ENCODE measurements at regions not wholly inside any gene's neighbourhood (a gene's known extent, or its start where the extent isn't known, plus 50 kb on each side); places are given as distances from the start of the nearest gene placed in this dataset.

DNA sequence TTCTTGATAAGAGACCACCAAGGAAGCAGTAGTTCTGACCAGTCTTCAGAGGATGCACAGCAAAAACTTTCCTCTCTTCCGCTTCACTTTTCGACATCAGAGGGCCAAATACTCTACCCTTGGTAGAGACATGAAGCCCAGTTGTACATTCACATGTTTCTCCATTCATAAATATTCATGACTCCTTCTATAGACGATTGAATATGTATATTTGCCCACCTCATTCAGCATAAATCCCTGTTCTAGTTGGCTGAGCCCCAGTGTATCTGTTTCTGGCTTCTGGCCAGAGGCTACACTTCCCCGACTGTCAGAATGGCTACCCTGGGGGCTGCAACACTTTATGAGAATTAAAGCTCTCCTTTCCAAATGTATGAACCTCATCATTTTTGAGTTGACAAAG lies 258.5 kb downstream of the ASXL3 start:
- ChIA-PET CTCF (interaction anchor here (1.4 kb wide), 1 partner anchor 951 kb away, joined by 4 read pairs; no protein-coding TSS in a partner anchor), POLR2A (no interaction called here)
- TF ChIP-seq, protein P1, sequence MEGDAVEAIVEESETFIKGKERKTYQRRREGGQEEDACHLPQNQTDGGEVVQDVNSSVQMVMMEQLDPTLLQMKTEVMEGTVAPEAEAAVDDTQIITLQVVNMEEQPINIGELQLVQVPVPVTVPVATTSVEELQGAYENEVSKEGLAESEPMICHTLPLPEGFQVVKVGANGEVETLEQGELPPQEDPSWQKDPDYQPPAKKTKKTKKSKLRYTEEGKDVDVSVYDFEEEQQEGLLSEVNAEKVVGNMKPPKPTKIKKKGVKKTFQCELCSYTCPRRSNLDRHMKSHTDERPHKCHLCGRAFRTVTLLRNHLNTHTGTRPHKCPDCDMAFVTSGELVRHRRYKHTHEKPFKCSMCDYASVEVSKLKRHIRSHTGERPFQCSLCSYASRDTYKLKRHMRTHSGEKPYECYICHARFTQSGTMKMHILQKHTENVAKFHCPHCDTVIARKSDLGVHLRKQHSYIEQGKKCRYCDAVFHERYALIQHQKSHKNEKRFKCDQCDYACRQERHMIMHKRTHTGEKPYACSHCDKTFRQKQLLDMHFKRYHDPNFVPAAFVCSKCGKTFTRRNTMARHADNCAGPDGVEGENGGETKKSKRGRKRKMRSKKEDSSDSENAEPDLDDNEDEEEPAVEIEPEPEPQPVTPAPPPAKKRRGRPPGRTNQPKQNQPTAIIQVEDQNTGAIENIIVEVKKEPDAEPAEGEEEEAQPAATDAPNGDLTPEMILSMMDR (IDR thresholded peaks at IDR 0.05; ENCODE audit: control extremely low read depth, extremely low read depth, low read depth, missing control alignments): no peak
- no peak for DNase-seq (ENCODE audit: extremely low spot score)

DNA sequence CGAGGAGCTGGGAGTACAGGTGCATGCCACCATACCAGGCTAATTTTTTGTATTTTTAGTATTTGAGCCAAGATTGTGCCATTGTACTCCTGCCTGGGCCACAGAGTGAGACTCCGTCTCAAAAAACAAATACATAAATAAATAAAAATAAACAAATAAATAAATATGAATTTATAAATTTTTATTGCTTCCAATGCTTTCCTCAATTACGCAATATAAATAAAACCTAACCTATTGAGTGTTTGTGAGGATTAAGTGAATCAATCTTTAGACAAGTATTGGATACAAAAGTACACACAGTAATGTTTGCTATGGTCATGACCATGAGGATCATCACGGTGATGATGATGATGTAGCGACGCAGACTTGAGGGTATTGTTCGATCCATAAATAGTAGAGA lies 257.4 kb downstream of the ASXL3 start:
- DNase-seq (ENCODE audit: extremely low spot score): no peak
- CTCF ChIA-PET: no interaction called here
- TF ChIP-seq, protein P1 (IDR thresholded peaks at IDR 0.05; ENCODE audit: control extremely low read depth, extremely low read depth, low read depth, missing control alignments): no peak
- POLR2A ChIA-PET: no interaction called here

DNA sequence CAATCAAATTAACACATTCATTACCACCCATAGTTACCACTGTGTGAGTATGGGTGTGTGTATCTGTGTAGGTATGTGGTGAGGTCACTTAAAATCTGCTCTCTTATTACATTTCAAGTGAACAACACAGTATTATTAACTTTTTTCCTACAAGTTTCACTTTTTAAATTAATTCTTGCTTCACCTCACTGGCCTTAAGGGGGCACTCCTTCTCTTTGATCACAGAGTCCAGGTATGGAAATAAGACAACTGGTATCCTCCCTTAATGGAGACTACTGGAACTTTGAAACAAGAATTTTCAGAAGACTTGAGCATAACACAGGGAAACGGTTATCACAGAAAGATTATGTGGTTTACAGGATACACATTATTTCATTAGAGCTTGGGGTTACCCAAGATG lies 255.8 kb downstream of the ASXL3 start:
- ChIA-PET CTCF (interaction anchor here (0.9 to 2.8 kb wide), 4 partner anchors 9 to 16 kb away, joined by 3 to 9 read pairs (median 3); no protein-coding TSS in a partner anchor), POLR2A (no interaction called here)
- TF ChIP-seq, protein P1 (IDR thresholded peaks at IDR 0.05; ENCODE audit: control extremely low read depth, extremely low read depth, low read depth, missing control alignments): no peak
- no peak for DNase-seq (ENCODE audit: extremely low spot score)

DNA sequence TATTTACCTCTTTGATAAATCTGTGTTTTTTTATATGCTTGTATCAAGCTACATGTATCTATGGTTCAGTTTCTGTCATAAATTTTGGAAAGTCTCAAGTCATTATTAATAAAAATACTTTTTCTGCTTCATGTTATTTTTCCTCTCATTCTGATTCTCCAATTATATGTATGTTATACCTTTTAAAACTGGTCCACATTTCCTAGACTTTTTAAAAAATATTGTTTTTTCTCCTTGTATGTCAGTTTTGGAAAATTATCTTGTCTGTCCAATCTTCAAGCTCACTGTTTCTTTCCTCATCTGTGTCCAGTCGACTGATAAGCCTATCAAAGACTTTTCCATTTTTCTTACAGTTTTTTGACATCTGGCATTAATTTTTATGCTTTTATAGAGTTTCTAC lies 253.4 kb downstream of the ASXL3 start:
- POLR2A ChIA-PET: no interaction called here
- no peak for DNase-seq (ENCODE audit: extremely low spot score)
- CTCF ChIA-PET: no interaction called here
- TF ChIP-seq, protein P1 (IDR thresholded peaks at IDR 0.05; ENCODE audit: control extremely low read depth, extremely low read depth, low read depth, missing control alignments): no peak

DNA sequence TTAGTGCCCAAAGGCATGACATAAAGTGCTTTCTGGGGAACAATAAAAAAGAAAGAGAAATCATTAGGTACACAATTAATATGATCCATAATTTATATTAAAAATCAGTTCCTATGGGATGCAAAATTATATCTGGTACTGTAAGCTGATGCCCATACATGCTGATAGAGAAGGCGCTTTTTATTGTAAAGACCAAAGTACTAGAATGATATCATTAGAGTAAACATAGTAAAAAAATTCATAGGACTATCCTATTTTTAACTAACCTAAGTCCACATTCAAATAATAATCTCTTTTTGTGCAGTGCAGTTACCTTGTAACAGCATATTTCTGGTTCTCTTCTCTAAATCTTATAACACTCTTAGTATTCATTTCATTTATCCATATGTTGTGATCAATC lies 252.2 kb downstream of the ASXL3 start:
- CTCF ChIA-PET: interaction anchor here (2.1 kb wide), 1 partner anchor 9 kb away, joined by 9 read pairs; no protein-coding TSS in a partner anchor
- TF ChIP-seq, protein P1 (IDR thresholded peaks at IDR 0.05; ENCODE audit: control extremely low read depth, extremely low read depth, low read depth, missing control alignments): no peak
- no peak for DNase-seq (ENCODE audit: extremely low spot score)
- POLR2A ChIA-PET: no interaction called here

DNA sequence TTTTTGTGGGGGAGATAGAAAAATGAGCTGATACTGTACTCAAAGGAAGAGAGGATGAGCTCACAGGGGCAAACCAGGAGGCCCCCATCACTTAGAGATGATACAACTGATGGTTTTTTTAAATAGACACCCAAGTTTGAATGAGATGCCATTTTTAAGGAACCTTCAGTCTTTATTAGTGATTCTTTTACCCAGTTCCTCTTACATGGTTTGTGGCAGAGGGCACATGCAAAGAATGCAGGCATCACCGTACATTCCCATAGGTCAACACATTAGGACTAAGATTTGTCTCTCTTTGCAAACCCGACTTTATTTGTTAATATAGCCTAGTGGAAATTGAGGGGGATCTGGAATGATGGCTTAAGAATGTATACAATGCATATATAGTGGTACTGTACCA lies 250.9 kb downstream of the ASXL3 start:
- TF ChIP-seq, protein P1 (IDR thresholded peaks at IDR 0.05; ENCODE audit: control extremely low read depth, extremely low read depth, low read depth, missing control alignments): no peak

More for the DNA sequence above, 250.9 kb downstream of the ASXL3 start:
- POLR2A ChIA-PET: no interaction called here
- no peak for DNase-seq (ENCODE audit: extremely low spot score)
- CTCF ChIA-PET: interaction anchor here (0.8 to 2.1 kb wide), 2 partner anchors 8 to 10 kb away, joined by 3 to 9 read pairs; no protein-coding TSS in a partner anchor

Measured in GM10248 (cell line).